ENCODE measurements at regions not wholly inside any gene's neighbourhood (a gene's known extent, or its start where the extent isn't known, plus 50 kb on each side); places are given as distances from the start of the nearest gene placed in this dataset.

- Histone ChIP-seq H3K27ac (no peak overlapping the region), H3K9me3 (no peaks in the 10 kb centered on the region), H3K4me3 (no peak overlapping the region), H3K27me3 (replicated peaks in 1 of 7) (peaks cover 0 to 66% (median 9%) of the 10 kb centered on the region in 7 donors), H3K36me3 (no peaks in the 10 kb centered on the region), H3K4me1 (no peaks in the 10 kb centered on the region)
- WGBS, 5 donors: 76 to 83% (median 78%) methylated on average over 10 of the region's 10 CpGs
- intact Hi-C loops (cut with DNase I; ENCODE audit: low total_unique reads): no loop called here
- TF ChIP-seq, protein P1, sequence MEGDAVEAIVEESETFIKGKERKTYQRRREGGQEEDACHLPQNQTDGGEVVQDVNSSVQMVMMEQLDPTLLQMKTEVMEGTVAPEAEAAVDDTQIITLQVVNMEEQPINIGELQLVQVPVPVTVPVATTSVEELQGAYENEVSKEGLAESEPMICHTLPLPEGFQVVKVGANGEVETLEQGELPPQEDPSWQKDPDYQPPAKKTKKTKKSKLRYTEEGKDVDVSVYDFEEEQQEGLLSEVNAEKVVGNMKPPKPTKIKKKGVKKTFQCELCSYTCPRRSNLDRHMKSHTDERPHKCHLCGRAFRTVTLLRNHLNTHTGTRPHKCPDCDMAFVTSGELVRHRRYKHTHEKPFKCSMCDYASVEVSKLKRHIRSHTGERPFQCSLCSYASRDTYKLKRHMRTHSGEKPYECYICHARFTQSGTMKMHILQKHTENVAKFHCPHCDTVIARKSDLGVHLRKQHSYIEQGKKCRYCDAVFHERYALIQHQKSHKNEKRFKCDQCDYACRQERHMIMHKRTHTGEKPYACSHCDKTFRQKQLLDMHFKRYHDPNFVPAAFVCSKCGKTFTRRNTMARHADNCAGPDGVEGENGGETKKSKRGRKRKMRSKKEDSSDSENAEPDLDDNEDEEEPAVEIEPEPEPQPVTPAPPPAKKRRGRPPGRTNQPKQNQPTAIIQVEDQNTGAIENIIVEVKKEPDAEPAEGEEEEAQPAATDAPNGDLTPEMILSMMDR (IDR thresholded peaks at IDR 0.05 in 8 of 11, conservative IDR thresholded peaks at IDR 0.05 in 3 of 11): no peak
- TF ChIP-seq POLR2AphosphoS5 (IDR thresholded peaks at IDR 0.05) (no peak), POLR2A (IDR thresholded peaks at IDR 0.05) (no peak)
- no peak for DNase-seq
These were observed 62.0 kb upstream of the TUNAR start for GRCh38 chr14:95814363-95815225.

GRCh38 chr14:95811813-95812212 lies 64.8 kb upstream of the TUNAR start:
- no peak for DNase-seq
- Histone ChIP-seq H3K36me3 (no peaks in the 10 kb centered on the region), H3K27me3 (replicated peaks in 1 of 7) (peaks cover 0 to 48% (median 0%) of the 10 kb centered on the region in 7 donors), H3K9me3 (peaks cover 0 to 22% (median 12%) of the 10 kb centered on the region in 8 donors), H3K4me1 (no peaks in the 10 kb centered on the region), H3K27ac (no peak overlapping the region), H3K4me3 (no peak overlapping the region)
- intact Hi-C loops (cut with DNase I; ENCODE audit: low total_unique reads): no loop called here
- 91 to 100% (median 99%) methylated on average over 4 of the region's 4 CpGs for WGBS, 5 donors
- TF ChIP-seq, protein P1 (IDR thresholded peaks at IDR 0.05 in 8 of 11, conservative IDR thresholded peaks at IDR 0.05 in 3 of 11): no peak
- TF ChIP-seq POLR2A (IDR thresholded peaks at IDR 0.05): no peak
- no peak for TF ChIP-seq POLR2AphosphoS5 (IDR thresholded peaks at IDR 0.05)

- no peak for DNase-seq
- Histone ChIP-seq H3K4me1 (no peaks in the 10 kb centered on the region), H3K4me3 (no peak overlapping the region), H3K27me3 (replicated peaks in 1 of 7) (peaks cover 0 to 14% (median 0%) of the 10 kb centered on the region in 7 donors), H3K36me3 (no peaks in the 10 kb centered on the region), H3K9me3 (peaks cover 0 to 49% (median 39%) of the 10 kb centered on the region in 8 donors), H3K27ac (no peak overlapping the region)
- TF ChIP-seq POLR2A (IDR thresholded peaks at IDR 0.05): no peak
- TF ChIP-seq POLR2AphosphoS5 (IDR thresholded peaks at IDR 0.05): no peak
- TF ChIP-seq, protein P1 (IDR thresholded peaks at IDR 0.05 in 8 of 11, conservative IDR thresholded peaks at IDR 0.05 in 3 of 11): no peak
- 87 to 100% (median 100%) methylated on average over 1 of the region's 1 CpG for WGBS, 5 donors
- intact Hi-C loops (cut with DNase I; ENCODE audit: low total_unique reads): no loop called here
These were observed 68.3 kb upstream of the TUNAR start for GRCh38 chr14:95808371-95808770.

DNA sequence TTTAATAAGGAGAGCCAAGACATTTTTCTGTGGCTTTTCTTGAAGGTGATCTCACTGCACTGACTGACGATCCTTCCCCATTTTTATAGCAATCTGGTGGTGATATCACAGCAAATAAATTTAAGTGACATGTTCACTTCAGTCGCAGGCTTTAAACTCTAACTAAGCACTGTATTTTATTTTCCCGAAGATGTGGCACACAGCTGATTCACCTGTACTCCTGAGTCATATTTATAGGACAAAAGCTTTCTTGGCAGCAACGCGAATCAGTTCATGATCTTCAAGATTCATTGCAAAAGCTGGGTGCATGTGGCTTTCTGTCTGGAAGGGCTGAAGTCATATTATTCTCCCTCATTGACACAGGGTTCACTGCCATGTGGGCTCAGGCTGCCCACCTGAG lies 79.8 kb upstream of the TUNAR start:
- Histone ChIP-seq H3K4me3 (no peak overlapping the region), H3K27me3 (replicated peaks in 1 of 7) (peaks cover 0 to 9% (median 0%) of the 10 kb centered on the region in 7 donors), H3K9me3 (no peaks in the 10 kb centered on the region), H3K36me3 (no peaks in the 10 kb centered on the region), H3K27ac (no peak overlapping the region), H3K4me1 (no peaks in the 10 kb centered on the region)
- TF ChIP-seq POLR2AphosphoS5 (IDR thresholded peaks at IDR 0.05): no peak
- no peak for TF ChIP-seq POLR2A (IDR thresholded peaks at IDR 0.05)
- TF ChIP-seq, protein P1 (IDR thresholded peaks at IDR 0.05 in 8 of 11, conservative IDR thresholded peaks at IDR 0.05 in 3 of 11): no peak
- intact Hi-C loops (cut with DNase I; ENCODE audit: low total_unique reads): no loop called here
- 68 to 87% (median 69%) methylated on average over 5 of the region's 5 CpGs for WGBS, 5 donors
- no peak for DNase-seq

Data from spleen (tissue), 11 donors.